Neural crest cell (in vitro differentiated cells): ENCODE measurements at regions not wholly inside any gene's neighbourhood (a gene's known extent, or its start where the extent isn't known, plus 50 kb on each side); places are given as distances from the start of the nearest gene placed in this dataset.

ENCODE experiments used
- DNase-seq: peaks from one replicate; pipeline ENCODE4 v3.0.0; 2021; ENCODE audit warnings: low read depth, mixed read lengths, low spot score
- H3K27ac Mint-ChIP-seq: one replicate; pipeline ENCODE4 v1.8.0; 2021; ENCODE audit warnings: mild to moderate bottlenecking, mixed read lengths; ENCODE audit not compliant: unreplicated experiment
- H3K27me3 Mint-ChIP-seq: 2 replicates; pipeline ENCODE4 v1.8.0; 2021; ENCODE audit warnings: low read depth, mild to moderate bottlenecking, mixed read lengths
- H3K36me3 Mint-ChIP-seq: 2 replicates; pipeline ENCODE4 v1.8.0; 2021; ENCODE audit warnings: low read depth, mild to moderate bottlenecking, mixed read lengths
- H3K4me1 Mint-ChIP-seq: 2 replicates; pipeline ENCODE4 v1.8.0; 2021; ENCODE audit warnings: mixed read lengths
- H3K4me3 Mint-ChIP-seq: one replicate; pipeline ENCODE4 v1.8.0; 2021; ENCODE audit warnings: mild to moderate bottlenecking, mixed read lengths
- H3K9me3 Mint-ChIP-seq: 2 replicates; pipeline ENCODE4 v1.8.0; 2021; ENCODE audit warnings: mixed read lengths
- CTCF ChIP-seq: fragments of 200-600 bp; sonication (generic); conservative IDR thresholded peaks from 2 replicates; pipeline ENCODE4 v1.5.0; 2021; ENCODE audit warnings: antibody characterized with exemption, mild to moderate bottlenecking

- TF ChIP-seq CTCF = no peak
- H3K9me3 Mint-ChIP-seq = no peaks in the 10 kb centered on the region
- peaks cover 5% of the 10 kb centered on the region for H3K36me3 Mint-ChIP-seq
- no peak overlapping the region for H3K27ac Mint-ChIP-seq
- no peak for DNase-seq
- no peak overlapping the region for H3K4me3 Mint-ChIP-seq
- no peaks in the 10 kb centered on the region for H3K27me3 Mint-ChIP-seq
- H3K4me1 Mint-ChIP-seq = no peaks in the 10 kb centered on the region
Observed at GRCh38 chr18:39531659-39532058, 1966.1 kb upstream of the CELF4 start.

GRCh38 chr18:39529358-39529757 is 1963.8 kb upstream of the CELF4 start:
- Mint-ChIP-seq H3K27me3 (no peaks in the 10 kb centered on the region), H3K4me1 (no peaks in the 10 kb centered on the region), H3K4me3 (no peak overlapping the region), H3K36me3 (peaks cover 5% of the 10 kb centered on the region), H3K27ac (no peak overlapping the region), H3K9me3 (no peaks in the 10 kb centered on the region)
- DNase-seq = no peak
- no peak for TF ChIP-seq CTCF

- Mint-ChIP-seq H3K27ac (no peak overlapping the region), H3K36me3 (peaks cover 5% of the 10 kb centered on the region), H3K9me3 (no peaks in the 10 kb centered on the region), H3K4me3 (no peak overlapping the region), H3K4me1 (no peaks in the 10 kb centered on the region), H3K27me3 (no peaks in the 10 kb centered on the region)
- no peak for DNase-seq
- no peak for TF ChIP-seq CTCF
Observed at GRCh38 chr18:39527465-39527864, 1961.9 kb upstream of the CELF4 start.

- no peaks in the 10 kb centered on the region for H3K27me3 Mint-ChIP-seq
- TF ChIP-seq CTCF = no peak
Observed at GRCh38 chr18:39524370-39524769, 1958.8 kb upstream of the CELF4 start.

GRCh38 chr18:39523281-39523680 is 1957.7 kb upstream of the CELF4 start:
- TF ChIP-seq CTCF = no peak
- H3K27me3 Mint-ChIP-seq = no peaks in the 10 kb centered on the region
- no peak overlapping the region for H3K27ac Mint-ChIP-seq
- DNase-seq = no peak
- no peaks in the 10 kb centered on the region for H3K4me1 Mint-ChIP-seq
- H3K36me3 Mint-ChIP-seq = peaks cover 3% of the 10 kb centered on the region
- no peaks in the 10 kb centered on the region for H3K9me3 Mint-ChIP-seq
- no peak overlapping the region for H3K4me3 Mint-ChIP-seq

More at GRCh38 chr18:39524370-39524769, 1958.8 kb upstream of the CELF4 start:
- Mint-ChIP-seq H3K36me3 (peaks cover 3% of the 10 kb centered on the region), H3K4me3 (no peak overlapping the region), H3K4me1 (no peaks in the 10 kb centered on the region), H3K27ac (no peak overlapping the region), H3K9me3 (no peaks in the 10 kb centered on the region)
- no peak for DNase-seq

GRCh38 chr18:39521164-39521563 is 1955.6 kb upstream of the CELF4 start:
- no peaks in the 10 kb centered on the region for H3K9me3 Mint-ChIP-seq
- no peak overlapping the region for H3K27ac Mint-ChIP-seq
- no peak for DNase-seq
- H3K4me1 Mint-ChIP-seq = no peaks in the 10 kb centered on the region
- H3K36me3 Mint-ChIP-seq = no peaks in the 10 kb centered on the region
- H3K27me3 Mint-ChIP-seq = no peaks in the 10 kb centered on the region
- H3K4me3 Mint-ChIP-seq = no peak overlapping the region
- no peak for TF ChIP-seq CTCF
